Neuronal stem cell (in vitro differentiated cells): ENCODE measurements at regions not wholly inside any gene's neighbourhood (a gene's known extent, or its start where the extent isn't known, plus 50 kb on each side); places are given as distances from the start of the nearest gene placed in this dataset.

ENCODE experiments used
- DNase-seq: peaks from one replicate; pipeline ENCODE4 v3.0.0-alpha.2; 2013; ENCODE audit warnings: low spot score
- H2AFZ ChIP-seq: one replicate; pipeline ENCODE4 v1.6.1; 2013; ENCODE audit warnings: mild to moderate bottlenecking, low read length, inconsistent platforms
- H2AK5ac ChIP-seq: 2 replicates; pipeline ENCODE4 v1.6.1; 2013; ENCODE audit warnings: low read depth, mild to moderate bottlenecking, inconsistent platforms, low read length, moderate library complexity, mixed read lengths
- H2BK120ac ChIP-seq: 2 replicates; pipeline ENCODE4 v1.6.1; 2013; ENCODE audit warnings: low read depth, mild to moderate bottlenecking, inconsistent platforms, low read length, moderate library complexity, mixed read lengths
- H2BK12ac ChIP-seq: one replicate; pipeline ENCODE4 v1.6.1; 2013; ENCODE audit warnings: low read length, inconsistent platforms
- H2BK15ac ChIP-seq: 2 replicates; pipeline ENCODE4 v1.6.1; 2013; ENCODE audit warnings: mild to moderate bottlenecking, low read length, inconsistent platforms, mixed read lengths
- H2BK5ac ChIP-seq: one replicate; pipeline ENCODE4 v1.6.1; 2013; ENCODE audit warnings: inconsistent platforms, mild to moderate bottlenecking, low read length, moderate library complexity
- H3K14ac ChIP-seq: one replicate; pipeline ENCODE4 v1.6.1; 2013; ENCODE audit warnings: low read length, inconsistent platforms
- H3K18ac ChIP-seq: 2 replicates; pipeline ENCODE4 v1.6.1; 2013; ENCODE audit warnings: low read length, inconsistent platforms
- H3K23ac ChIP-seq: 2 replicates; pipeline ENCODE4 v1.6.1; 2013; ENCODE audit warnings: low read depth, mild to moderate bottlenecking, mixed read lengths, low read length, inconsistent platforms; ENCODE audit not compliant: poor library complexity
- H3K27ac ChIP-seq: replicated peaks from 3 replicates; pipeline ENCODE4 v1.5.1; 2013; ENCODE audit warnings: low read length, inconsistent platforms
- H3K27me3 ChIP-seq, 3 experiments: 2 replicates each; pipeline ENCODE4 v1.6.1; 2013; ENCODE audit warnings: low read length in 3 of 3, mild to moderate bottlenecking in 2 of 3, inconsistent platforms in 1 of 3, low read depth in 1 of 3, mixed read lengths in 1 of 3, moderate library complexity in 1 of 3; ENCODE audit not compliant: control insufficient read depth in 3 of 3, insufficient read depth in 3 of 3
- H3K36me3 ChIP-seq, 2 donors: replicated peaks in 1 of 2; 2 replicates each; pipeline ENCODE4 v1.6.1; 2013; ENCODE audit warnings: low read length in 2 of 2; ENCODE audit not compliant: control insufficient read depth in 2 of 2, insufficient read depth in 2 of 2
- H3K4ac ChIP-seq: 2 replicates; pipeline ENCODE4 v1.6.1; 2013; ENCODE audit warnings: inconsistent platforms, mild to moderate bottlenecking, low read length, moderate library complexity
- H3K4me1 ChIP-seq, 2 donors: 1 replicate in 1 of 2; 2 replicates in 1 of 2; pipeline ENCODE4 v1.6.1; 2013; ENCODE audit warnings: low read length in 2 of 2, low read depth in 1 of 2; ENCODE audit not compliant: control insufficient read depth in 2 of 2, insufficient read depth in 1 of 2
- H3K4me2 ChIP-seq: one replicate; pipeline ENCODE4 v1.6.1; 2013; ENCODE audit warnings: mild to moderate bottlenecking, low read length, inconsistent platforms; ENCODE audit not compliant: insufficient read depth, poor library complexity, severe bottlenecking
- H3K4me3 ChIP-seq, 2 donors: 2 replicates each; pipeline ENCODE4 v1.5.1; 2013; ENCODE audit warnings: low read length in 2 of 2, mild to moderate bottlenecking in 2 of 2, inconsistent platforms in 1 of 2, moderate library complexity in 1 of 2
- H3K79me1 ChIP-seq: one replicate; pipeline ENCODE4 v1.6.1; 2013; ENCODE audit warnings: low read depth, mild to moderate bottlenecking, inconsistent platforms, low read length, moderate library complexity
- H3K9ac ChIP-seq: one replicate; pipeline ENCODE4 v1.6.1; 2013; ENCODE audit warnings: mild to moderate bottlenecking, low read depth, low read length, inconsistent platforms; ENCODE audit not compliant: poor library complexity
- H3K9me3 ChIP-seq, 2 donors: replicated peaks in 1 of 2; 2 replicates each; pipeline versions ENCODE3 to v1.6.1; 2013; ENCODE audit warnings: low read length in 2 of 2, mild to moderate bottlenecking in 2 of 2, inconsistent platforms in 1 of 2, low read depth in 1 of 2, mixed read lengths in 1 of 2, moderate library complexity in 1 of 2; ENCODE audit not compliant: control insufficient read depth in 2 of 2, insufficient read depth in 1 of 2
- H4K8ac ChIP-seq: one replicate; pipeline ENCODE4 v1.6.1; 2013; ENCODE audit warnings: low read depth, mild to moderate bottlenecking, inconsistent platforms, low read length, moderate library complexity
- H4K91ac ChIP-seq: one replicate; pipeline ENCODE4 v1.6.1; 2013; ENCODE audit warnings: low read length, low read depth, mild to moderate bottlenecking, inconsistent platforms; ENCODE audit not compliant: poor library complexity
- WGBS, 2 donors: extraction: QIAGEN DNeasy Blood & Tissue Kit; methylation state at CpG; one replicate each; pipeline ENCODE4 v1.1.7; 2013; ENCODE audit warnings: missing lambda C conversion rate in 2 of 2, mixed read lengths in 1 of 2; ENCODE audit not compliant: insufficient read length in 2 of 2, insufficient replicate concordance in 1 of 2; ENCODE audit errors: extremely low coverage in 2 of 2; 5-methylcytosine and 5-hydroxymethylcytosine counted together

- peaks cover 0 to 19% (median 0%) of the 10 kb centered on the region in 3 experiments for H3K27me3 ChIP-seq
- H3K4me3 ChIP-seq: no peak overlapping the region
- peak overlapping the region; percentile 22 for H3K9ac ChIP-seq
- H3K23ac ChIP-seq: no peak overlapping the region
- H2AFZ ChIP-seq: no peak overlapping the region
- no peak overlapping the region for H3K18ac ChIP-seq
- no peaks in the 10 kb centered on the region for H3K36me3 ChIP-seq
- H4K8ac ChIP-seq: no peak overlapping the region
- H3K79me1 ChIP-seq: no peaks in the 10 kb centered on the region
- no peak overlapping the region for H2BK15ac ChIP-seq
- peaks cover 0 to 4% of the 10 kb centered on the region in 2 donors for H3K4me1 ChIP-seq
- no peak for DNase-seq
- no peak overlapping the region for H3K14ac ChIP-seq
- H3K4me2 ChIP-seq: no peak overlapping the region
- no peak overlapping the region for H2BK120ac ChIP-seq
- H4K91ac ChIP-seq: no peak overlapping the region
- H2BK12ac ChIP-seq: no peak overlapping the region
- H3K4ac ChIP-seq: no peak overlapping the region
- H3K27ac ChIP-seq: no peak overlapping the region
- H2AK5ac ChIP-seq: no peak overlapping the region
- no peaks in the 10 kb centered on the region for H3K9me3 ChIP-seq
- no peak overlapping the region for H2BK5ac ChIP-seq
- WGBS, 2 donors: no CpG with 5 or more reads among the region's 18 CpGs
These were observed 183.4 kb upstream of the C1orf174 start for GRCh38 chr1:4083231-4084047.

GRCh38 chr1:4084048-4084431 lies 184.0 kb upstream of the C1orf174 start:
- no peak overlapping the region for H2BK12ac ChIP-seq
- H3K79me1 ChIP-seq: no peaks in the 10 kb centered on the region
- H2BK15ac ChIP-seq: no peak overlapping the region
- H2AK5ac ChIP-seq: no peak overlapping the region
- H4K8ac ChIP-seq: no peak overlapping the region
- H3K4me3 ChIP-seq: no peak overlapping the region
- H3K27me3 ChIP-seq: peaks cover 0 to 23% (median 0%) of the 10 kb centered on the region in 3 experiments
- no peak overlapping the region for H4K91ac ChIP-seq
- no peak overlapping the region for H2BK120ac ChIP-seq
- no peak overlapping the region for H3K27ac ChIP-seq
- H3K18ac ChIP-seq: no peak overlapping the region
- H3K4ac ChIP-seq: no peak overlapping the region
- no peak overlapping the region for H3K9ac ChIP-seq
- no peak for DNase-seq
- H3K4me1 ChIP-seq: peaks cover 0 to 4% of the 10 kb centered on the region in 2 donors
- no CpG with 5 or more reads among the region's 6 CpGs for WGBS, 2 donors
- H2AFZ ChIP-seq: no peak overlapping the region
- H3K9me3 ChIP-seq: no peaks in the 10 kb centered on the region
- no peak overlapping the region for H3K4me2 ChIP-seq
- no peak overlapping the region for H2BK5ac ChIP-seq
- no peak overlapping the region for H3K23ac ChIP-seq
- H3K14ac ChIP-seq: no peak overlapping the region
- no peaks in the 10 kb centered on the region for H3K36me3 ChIP-seq

- no CpG with 5 or more reads among the region's 6 CpGs for WGBS, 2 donors
- H3K4me2 ChIP-seq: no peak overlapping the region
These were observed 184.4 kb upstream of the C1orf174 start for GRCh38 chr1:4084446-4084845.

GRCh38 chr1:4084896-4085295 lies 184.8 kb upstream of the C1orf174 start:
- Histone ChIP-seq H3K9me3 (no peaks in the 10 kb centered on the region), H2AFZ (no peak overlapping the region), H4K8ac (no peak overlapping the region), H2BK12ac (no peak overlapping the region), H3K14ac (no peak overlapping the region), H3K9ac (no peak overlapping the region), H4K91ac (no peak overlapping the region), H3K23ac (no peak overlapping the region), H2AK5ac (no peak overlapping the region), H3K4me1 (peaks cover 0 to 4% of the 10 kb centered on the region in 2 donors), H2BK120ac (no peak overlapping the region), H3K36me3 (no peaks in the 10 kb centered on the region), H3K4me3 (no peak overlapping the region), H3K4ac (no peak overlapping the region), H3K4me2 (no peak overlapping the region), H3K18ac (peak overlapping the region; percentile 65), H3K27me3 (peaks cover 0 to 23% (median 0%) of the 10 kb centered on the region in 3 experiments), H3K79me1 (no peaks in the 10 kb centered on the region), H2BK5ac (no peak overlapping the region), H3K27ac (no peak overlapping the region), H2BK15ac (no peak overlapping the region)
- DNase-seq: no peak
- no CpG with 5 or more reads among the region's 6 CpGs for WGBS, 2 donors

More at GRCh38 chr1:4084446-4084845, 184.4 kb upstream of the C1orf174 start:
- Histone ChIP-seq H2BK120ac (no peak overlapping the region), H3K18ac (peak overlapping the region; percentile 65), H4K8ac (no peak overlapping the region), H3K79me1 (no peaks in the 10 kb centered on the region), H3K27ac (no peak overlapping the region), H2BK5ac (no peak overlapping the region), H2BK15ac (no peak overlapping the region), H3K4me1 (peaks cover 0 to 4% of the 10 kb centered on the region in 2 donors), H3K23ac (no peak overlapping the region), H2AK5ac (no peak overlapping the region), H3K14ac (no peak overlapping the region), H3K27me3 (peaks cover 0 to 23% (median 0%) of the 10 kb centered on the region in 3 experiments), H2BK12ac (no peak overlapping the region), H3K4ac (no peak overlapping the region), H3K36me3 (no peaks in the 10 kb centered on the region), H3K9me3 (no peaks in the 10 kb centered on the region), H2AFZ (no peak overlapping the region), H3K9ac (no peak overlapping the region), H3K4me3 (no peak overlapping the region), H4K91ac (no peak overlapping the region)
- no peak for DNase-seq
